ENCODE measurements at regions not wholly inside any gene's neighbourhood (a gene's known extent, or its start where the extent isn't known, plus 50 kb on each side); places are given as distances from the start of the nearest gene placed in this dataset.

GRCh38 chr11:71067753-71068152, 184.6 kb downstream of the SHANK2 start:
- no peak overlapping the region for H3K4me2 ChIP-seq (ENCODE audit: insufficient read depth, low read length, poor library complexity, severe bottlenecking)
- no peak overlapping the region for H3K9ac ChIP-seq (ENCODE audit: low read depth, low read length, poor library complexity)
- no peaks in the 10 kb centered on the region for H3K4me1 ChIP-seq (ENCODE audit: control insufficient read depth in 2 of 2, insufficient read depth in 1 of 2, low read depth in 1 of 2, low read length in 2 of 2)
- no peak overlapping the region for H3K18ac ChIP-seq (ENCODE audit: low read length)
- H2BK120ac ChIP-seq (ENCODE audit: low read depth, low read length) = no peak overlapping the region
- no peak overlapping the region for H2BK5ac ChIP-seq (ENCODE audit: low read length)
- H3K36me3 ChIP-seq (replicated peaks in 1 of 2; ENCODE audit: control insufficient read depth in 2 of 2, insufficient read depth in 2 of 2, low read length in 2 of 2) = peaks cover 0 to 3% of the 10 kb centered on the region in 2 donors
- H3K79me1 ChIP-seq (ENCODE audit: low read depth, low read length) = no peaks in the 10 kb centered on the region
- H3K4me3 ChIP-seq (ENCODE audit: low read length in 2 of 2) = peak overlapping the region in 1 of 2 donors; percentile 69
- peaks cover 0 to 7% (median 2%) of the 10 kb centered on the region in 3 experiments for H3K27me3 ChIP-seq (ENCODE audit: control insufficient read depth in 3 of 3, insufficient read depth in 3 of 3, low read depth in 1 of 3, low read length in 3 of 3)
- H3K9me3 ChIP-seq (replicated peaks in 1 of 2; ENCODE audit: control insufficient read depth in 2 of 2, insufficient read depth in 1 of 2, low read depth in 1 of 2, low read length in 2 of 2) = peaks cover 0 to 11% of the 10 kb centered on the region in 2 donors
- DNase-seq (ENCODE audit: low spot score) = no peak
- H4K8ac ChIP-seq (ENCODE audit: low read depth, low read length) = no peak overlapping the region
- H3K4ac ChIP-seq (ENCODE audit: low read length) = no peak overlapping the region
- H4K91ac ChIP-seq (ENCODE audit: low read depth, low read length, poor library complexity) = peak overlapping the region; percentile 13
- no peak overlapping the region for H2AFZ ChIP-seq (ENCODE audit: low read length)
- H3K14ac ChIP-seq (ENCODE audit: low read length) = no peak overlapping the region
- no peak overlapping the region for H3K27ac ChIP-seq (replicated peaks; ENCODE audit: low read length)
- no peak overlapping the region for H3K23ac ChIP-seq (ENCODE audit: low read depth, low read length, poor library complexity)
- H2BK15ac ChIP-seq (ENCODE audit: low read length) = no peak overlapping the region
- 100% methylated on average over 1 of the region's 6 CpGs; no CpG with 5 or more reads in 1 of the 2 donors for WGBS, 2 donors (ENCODE audit: extremely low coverage in 2 of 2, insufficient read length in 2 of 2, insufficient replicate concordance in 1 of 2)
- H2BK12ac ChIP-seq (ENCODE audit: low read length) = peak overlapping the region; percentile 30
- H2AK5ac ChIP-seq (ENCODE audit: low read depth, low read length) = no peak overlapping the region

DNA sequence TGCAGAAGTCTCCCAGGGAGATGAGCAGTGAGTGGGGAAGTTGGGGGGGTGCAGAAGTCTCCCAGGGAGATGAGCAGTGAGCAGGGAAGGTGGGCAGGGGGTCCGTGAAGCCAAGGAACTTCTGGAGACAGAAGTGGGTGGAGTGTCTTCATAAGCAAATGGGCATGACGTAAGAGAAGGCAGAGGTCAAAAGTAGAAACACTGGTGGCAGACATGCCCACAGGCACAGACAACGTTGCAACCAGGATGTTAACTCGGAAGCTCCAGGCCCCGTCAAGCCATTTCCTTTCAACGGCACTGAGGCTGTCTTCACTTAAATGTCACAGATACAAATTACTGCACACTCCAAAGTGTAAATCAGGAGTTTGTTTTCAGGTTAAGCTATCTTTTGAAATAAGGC, 186.1 kb downstream of the SHANK2 start:
- no peak overlapping the region for H4K8ac ChIP-seq (ENCODE audit: low read depth, low read length)
- peaks cover 0 to 3% of the 10 kb centered on the region in 2 donors for H3K36me3 ChIP-seq (replicated peaks in 1 of 2; ENCODE audit: control insufficient read depth in 2 of 2, insufficient read depth in 2 of 2, low read length in 2 of 2)
- H2AFZ ChIP-seq (ENCODE audit: low read length) = no peak overlapping the region
- no peak overlapping the region for H3K18ac ChIP-seq (ENCODE audit: low read length)
- H3K14ac ChIP-seq (ENCODE audit: low read length) = peak overlapping the region; percentile 26
- H2AK5ac ChIP-seq (ENCODE audit: low read depth, low read length) = no peak overlapping the region
- no peak overlapping the region for H2BK12ac ChIP-seq (ENCODE audit: low read length)
- no peak overlapping the region for H4K91ac ChIP-seq (ENCODE audit: low read depth, low read length, poor library complexity)
- no peak overlapping the region for H3K27ac ChIP-seq (replicated peaks; ENCODE audit: low read length)
- no peak overlapping the region for H2BK15ac ChIP-seq (ENCODE audit: low read length)
- no peak overlapping the region for H3K4ac ChIP-seq (ENCODE audit: low read length)
- H3K4me1 ChIP-seq (ENCODE audit: control insufficient read depth in 2 of 2, insufficient read depth in 1 of 2, low read depth in 1 of 2, low read length in 2 of 2) = no peaks in the 10 kb centered on the region
- H3K23ac ChIP-seq (ENCODE audit: low read depth, low read length, poor library complexity) = no peak overlapping the region
- H2BK120ac ChIP-seq (ENCODE audit: low read depth, low read length) = no peak overlapping the region
- no peak overlapping the region for H3K9ac ChIP-seq (ENCODE audit: low read depth, low read length, poor library complexity)
- no peak for DNase-seq (ENCODE audit: low spot score)
- no CpG with 5 or more reads among the region's 6 CpGs for WGBS, 2 donors (ENCODE audit: extremely low coverage in 2 of 2, insufficient read length in 2 of 2, insufficient replicate concordance in 1 of 2)
- no peak overlapping the region for H3K4me3 ChIP-seq (ENCODE audit: low read length in 2 of 2)
- H3K4me2 ChIP-seq (ENCODE audit: insufficient read depth, low read length, poor library complexity, severe bottlenecking) = no peak overlapping the region
- no peaks in the 10 kb centered on the region for H3K79me1 ChIP-seq (ENCODE audit: low read depth, low read length)
- H3K9me3 ChIP-seq (replicated peaks in 1 of 2; ENCODE audit: control insufficient read depth in 2 of 2, insufficient read depth in 1 of 2, low read depth in 1 of 2, low read length in 2 of 2) = peaks cover 0 to 11% of the 10 kb centered on the region in 2 donors
- H2BK5ac ChIP-seq (ENCODE audit: low read length) = peak overlapping the region; percentile 42
- peaks cover 0 to 7% (median 2%) of the 10 kb centered on the region in 3 experiments for H3K27me3 ChIP-seq (ENCODE audit: control insufficient read depth in 3 of 3, insufficient read depth in 3 of 3, low read depth in 1 of 3, low read length in 3 of 3)

DNA sequence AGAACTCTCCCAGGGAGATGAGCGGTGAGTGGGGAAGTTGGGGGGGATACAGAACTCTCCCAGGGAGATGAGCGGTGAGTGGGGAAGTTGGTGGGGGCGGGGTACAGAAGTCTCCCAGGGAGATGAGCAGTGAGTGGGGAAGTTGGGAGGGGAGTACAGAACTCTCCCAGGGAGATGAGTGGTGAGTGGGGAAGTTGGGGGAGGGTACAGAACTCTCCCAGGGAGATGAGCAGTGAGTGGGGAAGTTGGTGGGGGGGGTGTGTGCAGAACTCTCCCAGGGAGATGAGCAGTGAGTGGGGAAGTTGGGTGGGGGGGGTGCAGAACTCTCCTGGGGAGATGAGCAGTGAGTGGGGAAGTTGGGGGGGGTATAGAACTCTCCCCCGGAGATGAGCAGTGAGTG, 186.5 kb downstream of the SHANK2 start:
- no peak for DNase-seq (ENCODE audit: low spot score)
- H3K18ac ChIP-seq (ENCODE audit: low read length) = no peak overlapping the region
- H2AK5ac ChIP-seq (ENCODE audit: low read depth, low read length) = no peak overlapping the region
- peaks cover 0 to 3% of the 10 kb centered on the region in 2 donors for H3K36me3 ChIP-seq (replicated peaks in 1 of 2; ENCODE audit: control insufficient read depth in 2 of 2, insufficient read depth in 2 of 2, low read length in 2 of 2)
- peaks cover 0 to 3% (median 2%) of the 10 kb centered on the region in 3 experiments for H3K27me3 ChIP-seq (ENCODE audit: control insufficient read depth in 3 of 3, insufficient read depth in 3 of 3, low read depth in 1 of 3, low read length in 3 of 3)
- H3K4me2 ChIP-seq (ENCODE audit: insufficient read depth, low read length, poor library complexity, severe bottlenecking) = no peak overlapping the region
- no peak overlapping the region for H2BK12ac ChIP-seq (ENCODE audit: low read length)
- no peak overlapping the region for H4K91ac ChIP-seq (ENCODE audit: low read depth, low read length, poor library complexity)
- H2BK15ac ChIP-seq (ENCODE audit: low read length) = no peak overlapping the region
- no peak overlapping the region for H3K14ac ChIP-seq (ENCODE audit: low read length)
- no peak overlapping the region for H3K9ac ChIP-seq (ENCODE audit: low read depth, low read length, poor library complexity)
- H3K27ac ChIP-seq (replicated peaks; ENCODE audit: low read length) = no peak overlapping the region
- H3K4me3 ChIP-seq (ENCODE audit: low read length in 2 of 2) = no peak overlapping the region
- no peak overlapping the region for H2AFZ ChIP-seq (ENCODE audit: low read length)
- H2BK5ac ChIP-seq (ENCODE audit: low read length) = no peak overlapping the region
- peaks cover 0 to 11% of the 10 kb centered on the region in 2 donors for H3K9me3 ChIP-seq (replicated peaks in 1 of 2; ENCODE audit: control insufficient read depth in 2 of 2, insufficient read depth in 1 of 2, low read depth in 1 of 2, low read length in 2 of 2)
- H4K8ac ChIP-seq (ENCODE audit: low read depth, low read length) = no peak overlapping the region
- no peaks in the 10 kb centered on the region for H3K4me1 ChIP-seq (ENCODE audit: control insufficient read depth in 2 of 2, insufficient read depth in 1 of 2, low read depth in 1 of 2, low read length in 2 of 2)
- no peak overlapping the region for H3K23ac ChIP-seq (ENCODE audit: low read depth, low read length, poor library complexity)
- no peak overlapping the region for H3K4ac ChIP-seq (ENCODE audit: low read length)
- WGBS, 2 donors (ENCODE audit: extremely low coverage in 2 of 2, insufficient read length in 2 of 2, insufficient replicate concordance in 1 of 2) = no CpG with 5 or more reads among the region's 4 CpGs
- H2BK120ac ChIP-seq (ENCODE audit: low read depth, low read length) = no peak overlapping the region
- H3K79me1 ChIP-seq (ENCODE audit: low read depth, low read length) = no peaks in the 10 kb centered on the region

DNA sequence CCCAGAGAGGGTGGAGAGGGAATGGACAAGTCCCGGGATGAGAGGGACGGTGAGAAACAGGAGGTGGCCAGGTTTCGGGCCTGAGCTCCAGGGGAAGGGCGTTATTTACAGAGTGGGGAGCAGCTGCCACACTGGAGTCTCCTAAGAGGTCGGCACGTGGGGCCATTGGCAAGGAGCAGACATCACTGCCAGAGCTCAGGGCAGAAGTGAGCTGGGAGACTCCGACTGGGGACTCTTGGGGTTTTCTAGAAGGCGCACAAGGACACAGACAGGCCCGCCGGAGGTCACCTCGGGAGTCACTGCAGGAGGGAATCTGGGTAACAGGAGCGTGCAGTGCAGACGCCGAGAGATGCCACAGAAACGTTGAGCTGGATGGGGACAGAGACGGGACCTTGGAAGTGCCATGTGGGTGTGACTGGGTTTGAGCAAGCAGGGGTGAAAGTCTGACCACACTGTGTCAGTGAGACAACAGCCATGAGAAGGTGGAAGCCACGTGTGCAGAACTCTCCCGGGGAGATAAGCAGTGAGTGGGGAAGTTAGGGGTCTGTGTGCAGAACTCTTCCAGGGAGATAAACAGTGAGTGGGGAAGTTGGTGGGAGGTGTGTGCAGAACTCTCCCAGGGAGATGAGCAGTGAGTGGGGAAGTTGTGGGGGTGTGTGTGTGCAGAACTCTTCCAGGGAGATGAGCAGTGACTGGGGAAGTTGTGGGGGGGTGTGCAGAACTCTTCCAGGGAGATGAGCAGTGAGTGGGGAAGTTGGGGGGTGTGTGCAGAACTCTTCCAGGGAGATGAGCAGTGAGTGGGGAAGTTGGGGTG, 187.5 kb downstream of the SHANK2 start:
- H3K9me3 ChIP-seq (replicated peaks in 1 of 2; ENCODE audit: control insufficient read depth in 2 of 2, insufficient read depth in 1 of 2, low read depth in 1 of 2, low read length in 2 of 2) = peaks cover 0 to 11% of the 10 kb centered on the region in 2 donors
- peaks cover 0 to 3% of the 10 kb centered on the region in 2 donors for H3K36me3 ChIP-seq (replicated peaks in 1 of 2; ENCODE audit: control insufficient read depth in 2 of 2, insufficient read depth in 2 of 2, low read length in 2 of 2)
- no peak overlapping the region for H2BK5ac ChIP-seq (ENCODE audit: low read length)
- DNase-seq (ENCODE audit: low spot score) = no peak
- H3K27me3 ChIP-seq (ENCODE audit: control insufficient read depth in 3 of 3, insufficient read depth in 3 of 3, low read depth in 1 of 3, low read length in 3 of 3) = peaks cover 0 to 8% (median 2%) of the 10 kb centered on the region in 3 experiments
- no peak overlapping the region for H3K4ac ChIP-seq (ENCODE audit: low read length)
- no peak overlapping the region for H2BK12ac ChIP-seq (ENCODE audit: low read length)
- no peak overlapping the region for H2BK15ac ChIP-seq (ENCODE audit: low read length)
- H2BK120ac ChIP-seq (ENCODE audit: low read depth, low read length) = no peak overlapping the region
- H3K4me1 ChIP-seq (ENCODE audit: control insufficient read depth in 2 of 2, insufficient read depth in 1 of 2, low read depth in 1 of 2, low read length in 2 of 2) = no peaks in the 10 kb centered on the region
- H3K14ac ChIP-seq (ENCODE audit: low read length) = no peak overlapping the region
- H3K9ac ChIP-seq (ENCODE audit: low read depth, low read length, poor library complexity) = no peak overlapping the region
- no peak overlapping the region for H4K8ac ChIP-seq (ENCODE audit: low read depth, low read length)
- no peak overlapping the region for H2AK5ac ChIP-seq (ENCODE audit: low read depth, low read length)
- H3K27ac ChIP-seq (replicated peaks; ENCODE audit: low read length) = no peak overlapping the region
- no peak overlapping the region for H3K4me3 ChIP-seq (ENCODE audit: low read length in 2 of 2)
- no peak overlapping the region for H4K91ac ChIP-seq (ENCODE audit: low read depth, low read length, poor library complexity)
- no peak overlapping the region for H3K4me2 ChIP-seq (ENCODE audit: insufficient read depth, low read length, poor library complexity, severe bottlenecking)
- no CpG with 5 or more reads among the region's 18 CpGs for WGBS, 2 donors (ENCODE audit: extremely low coverage in 2 of 2, insufficient read length in 2 of 2, insufficient replicate concordance in 1 of 2)
- no peak overlapping the region for H3K23ac ChIP-seq (ENCODE audit: low read depth, low read length, poor library complexity)
- no peak overlapping the region for H2AFZ ChIP-seq (ENCODE audit: low read length)
- H3K79me1 ChIP-seq (ENCODE audit: low read depth, low read length) = no peaks in the 10 kb centered on the region
- H3K18ac ChIP-seq (ENCODE audit: low read length) = no peak overlapping the region

Measured in neuronal stem cell (in vitro differentiated cells).